Suprapubic skin (tissue), 4 donors: ENCODE measurements at regions not wholly inside any gene's neighbourhood (a gene's known extent, or its start where the extent isn't known, plus 50 kb on each side); places are given as distances from the start of the nearest gene placed in this dataset.

Source experiments
- CTCF ChIP-seq, 2 donors: fragments of 200-600 bp in 1 of 2; fragments of 450-650 bp in 1 of 2; sonication (generic) in 1 of 2; IDR thresholded peaks; one replicate each; pipeline ENCODE4 v1.5.1; 2016 to 2019; ENCODE audit warnings: antibody characterized with exemption in 2 of 2, mild to moderate bottlenecking in 1 of 2, moderate library complexity in 1 of 2
- EP300 ChIP-seq: sonication (generic); formaldehyde crosslinking; IDR thresholded peaks from one replicate; pipeline ENCODE4 v1.6.1; 2017; ENCODE audit warnings: antibody characterized with exemption
- POLR2A ChIP-seq, 2 donors: fragments of 450-650 bp; IDR thresholded peaks; one replicate each; pipeline ENCODE4 v1.6.1; 2017; ENCODE audit warnings: antibody characterized with exemption in 2 of 2, mild to moderate bottlenecking in 2 of 2, moderate library complexity in 2 of 2
- POLR2AphosphoS5 ChIP-seq, 3 donors: sonication (generic); formaldehyde crosslinking; IDR thresholded peaks; one replicate each; pipeline ENCODE4 v1.6.1; 2017; ENCODE audit warnings: antibody characterized with exemption in 3 of 3

GRCh38 chr13:50421473-50422130 lies 406.4 kb downstream of the KCNRG start:
- no peak for TF ChIP-seq POLR2AphosphoS5 (IDR thresholded peaks at IDR 0.05)
- no peak for TF ChIP-seq CTCF (IDR thresholded peaks at IDR 0.05)
- no peak for TF ChIP-seq POLR2A (IDR thresholded peaks at IDR 0.05)
- no peak for TF ChIP-seq EP300
